ENCODE measurements at regions not wholly inside any gene's neighbourhood (a gene's known extent, or its start where the extent isn't known, plus 50 kb on each side); places are given as distances from the start of the nearest gene placed in this dataset.
A peak's percentile ranks its signal among the peaks of the same experiment; 100 is the strongest.

- no peaks in the 10 kb centered on the region for H3K9me3 ChIP-seq (ENCODE audit: severe bottlenecking)
- peak overlapping the region; percentile 87 for H3K27ac ChIP-seq (ENCODE audit: poor library complexity, severe bottlenecking)
- H3K4me3 ChIP-seq (ENCODE audit: severe bottlenecking) = no peak overlapping the region
- DNase-seq (ENCODE audit: low spot score) = no peak
- peaks cover 37% of the 10 kb centered on the region for H3K4me1 ChIP-seq (ENCODE audit: insufficient read depth, poor library complexity, severe bottlenecking)
- ATAC-seq (ENCODE audit: low read depth) = no peak; the same call in 2 of the 3 replicates
- no peak for TF ChIP-seq CTCF (IDR thresholded peaks at IDR 0.05; ENCODE audit: poor library complexity, severe bottlenecking)
- no peaks in the 10 kb centered on the region for H3K36me3 ChIP-seq (ENCODE audit: low read depth)
- no peaks in the 10 kb centered on the region for H3K27me3 ChIP-seq (ENCODE audit: insufficient read depth, poor library complexity, severe bottlenecking)
Measured at GRCh38 chr20:17834804-17835203, 133.8 kb downstream of the SNX5 start.

GRCh38 chr20:17833036-17833674 lies 133.4 kb downstream of the BANF2 start:
- DNase-seq (ENCODE audit: low spot score) = no peak
- peaks cover 37% of the 10 kb centered on the region for H3K4me1 ChIP-seq (ENCODE audit: insufficient read depth, poor library complexity, severe bottlenecking)
- ATAC-seq (ENCODE audit: low read depth) = peak; percentile 70
- no peaks in the 10 kb centered on the region for H3K36me3 ChIP-seq (ENCODE audit: low read depth)
- no peak overlapping the region for H3K4me3 ChIP-seq (ENCODE audit: severe bottlenecking)
- H3K9me3 ChIP-seq (ENCODE audit: severe bottlenecking) = no peaks in the 10 kb centered on the region
- no peaks in the 10 kb centered on the region for H3K27me3 ChIP-seq (ENCODE audit: insufficient read depth, poor library complexity, severe bottlenecking)
- no peak for TF ChIP-seq CTCF (IDR thresholded peaks at IDR 0.05; ENCODE audit: poor library complexity, severe bottlenecking)
- peak overlapping the region; percentile 87 for H3K27ac ChIP-seq (ENCODE audit: poor library complexity, severe bottlenecking)

- Histone ChIP-seq H3K27ac (ENCODE audit: poor library complexity, severe bottlenecking) (peak overlapping the region; percentile 87), H3K36me3 (ENCODE audit: low read depth) (no peaks in the 10 kb centered on the region), H3K27me3 (ENCODE audit: insufficient read depth, poor library complexity, severe bottlenecking) (no peaks in the 10 kb centered on the region), H3K4me3 (ENCODE audit: severe bottlenecking) (no peak overlapping the region), H3K4me1 (ENCODE audit: insufficient read depth, poor library complexity, severe bottlenecking) (peaks cover 37% of the 10 kb centered on the region), H3K9me3 (ENCODE audit: severe bottlenecking) (no peaks in the 10 kb centered on the region)
- ATAC-seq (ENCODE audit: low read depth) (no peak), DNase-seq (ENCODE audit: low spot score) (no peak)
- no peak for TF ChIP-seq CTCF (IDR thresholded peaks at IDR 0.05; ENCODE audit: poor library complexity, severe bottlenecking)
Measured at GRCh38 chr20:17832236-17832915, 132.6 kb downstream of the BANF2 start.

GRCh38 chr20:17828598-17829144 lies 128.9 kb downstream of the BANF2 start:
- ATAC-seq (ENCODE audit: low read depth) (no peak), DNase-seq (ENCODE audit: low spot score) (no peak)
- Histone ChIP-seq H3K27me3 (ENCODE audit: insufficient read depth, poor library complexity, severe bottlenecking) (no peaks in the 10 kb centered on the region), H3K4me3 (ENCODE audit: severe bottlenecking) (no peak overlapping the region), H3K27ac (ENCODE audit: poor library complexity, severe bottlenecking) (no peak overlapping the region), H3K36me3 (ENCODE audit: low read depth) (no peaks in the 10 kb centered on the region), H3K4me1 (ENCODE audit: insufficient read depth, poor library complexity, severe bottlenecking) (peaks cover 14% of the 10 kb centered on the region), H3K9me3 (ENCODE audit: severe bottlenecking) (no peaks in the 10 kb centered on the region)
- TF ChIP-seq CTCF (IDR thresholded peaks at IDR 0.05; ENCODE audit: poor library complexity, severe bottlenecking) = no peak

Data from RWPE2 (cell line).